Hematopoietic multipotent progenitor cell treated with erythropoietin and hydrocortisone succinate and interleukin-3 and kit ligand, for 15 days (in vitro differentiated cells): ENCODE measurements at regions not wholly inside any gene's neighbourhood (a gene's known extent, or its start where the extent isn't known, plus 50 kb on each side); places are given as distances from the start of the nearest gene placed in this dataset.
"Not testable (repeated sequence)": the region's sequence is repeated elsewhere in the genome, so short reads cannot be mapped to it uniquely, and the experiment has no call there.

Experiments used
- DNase-seq: peaks from one replicate; pipeline ENCODE4 v3.0.0-alpha.2; 2015; ENCODE audit warnings: low spot score

DNA sequence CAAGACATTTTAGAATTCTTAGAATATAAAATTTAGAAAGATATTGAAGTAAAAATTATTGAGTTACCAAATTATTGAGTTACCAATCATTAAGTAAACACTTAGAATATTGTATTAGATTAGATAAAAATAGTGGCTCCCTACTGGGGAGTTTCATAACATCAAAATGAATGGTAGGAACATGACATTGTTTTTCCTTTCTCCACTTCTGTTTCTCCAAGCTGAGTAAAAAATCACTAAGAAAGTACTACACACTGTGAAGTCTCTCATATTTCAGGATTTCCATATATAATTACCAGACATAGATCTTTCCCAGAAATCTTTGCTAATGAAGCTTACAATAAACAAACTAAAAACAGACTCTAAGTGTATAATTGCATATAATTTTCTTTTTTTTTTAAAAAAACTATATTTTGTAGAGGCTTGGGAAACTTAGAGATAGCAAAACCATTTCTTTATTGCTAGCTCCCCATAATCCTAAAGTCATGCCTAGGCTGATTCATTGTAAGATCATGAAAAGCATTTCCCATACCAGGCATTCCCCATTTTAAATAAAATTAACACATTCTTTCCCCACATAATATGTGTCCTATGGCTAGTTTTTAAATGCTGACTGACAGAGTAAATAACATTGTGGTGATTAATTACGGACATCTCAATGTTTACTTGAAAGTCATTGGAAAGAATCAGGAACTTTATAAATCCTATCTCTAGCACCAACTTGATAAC, 1408.7 kb upstream of the GOT2 start:
- no peak for DNase-seq

- no peak for DNase-seq
These were observed 1403.8 kb upstream of the GOT2 start for GRCh38 chr16:60137891-60138290.

DNA sequence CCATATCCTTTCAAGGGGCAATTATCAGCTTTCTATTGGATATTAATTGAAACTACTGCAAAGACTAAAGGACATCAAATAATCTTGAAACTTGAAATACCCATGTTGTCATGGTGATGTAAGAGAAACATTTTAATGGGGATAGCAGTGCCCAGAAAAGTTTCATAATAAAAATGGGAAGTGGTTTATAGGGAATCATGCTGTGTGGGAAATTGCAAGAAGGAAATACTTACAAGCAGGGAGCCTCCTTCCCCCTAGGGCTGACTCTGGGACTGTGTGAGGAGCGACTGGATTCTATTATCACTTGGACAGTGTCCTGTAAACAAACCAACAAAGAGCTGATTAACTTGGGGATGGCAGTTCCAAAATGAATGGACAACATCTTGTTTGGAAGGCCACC, 1393.1 kb upstream of the GOT2 start:
- no peak for DNase-seq

DNA sequence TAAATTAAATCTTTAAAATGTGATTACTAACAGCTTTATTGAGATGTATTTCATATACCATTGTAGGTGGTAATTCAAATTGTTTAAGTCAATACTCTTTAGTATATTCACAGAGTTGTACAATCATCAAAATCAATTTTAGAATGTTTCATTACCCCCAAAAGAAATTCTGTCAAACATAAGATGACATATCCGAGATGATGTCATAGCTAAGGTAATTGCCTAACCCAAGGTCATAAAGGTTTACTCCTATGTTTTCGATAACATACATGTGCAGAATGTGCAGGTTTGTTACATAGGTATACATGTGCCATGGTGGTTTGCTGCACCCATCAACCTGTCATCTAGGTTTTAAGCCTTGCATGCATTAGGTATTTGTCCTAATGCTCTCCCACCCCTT, 1392.0 kb upstream of the GOT2 start:
- DNase-seq, result not testable (repeated sequence)

- DNase-seq, result no peak
These were observed 1389.4 kb upstream of the GOT2 start for GRCh38 chr16:60123392-60124023.

DNA sequence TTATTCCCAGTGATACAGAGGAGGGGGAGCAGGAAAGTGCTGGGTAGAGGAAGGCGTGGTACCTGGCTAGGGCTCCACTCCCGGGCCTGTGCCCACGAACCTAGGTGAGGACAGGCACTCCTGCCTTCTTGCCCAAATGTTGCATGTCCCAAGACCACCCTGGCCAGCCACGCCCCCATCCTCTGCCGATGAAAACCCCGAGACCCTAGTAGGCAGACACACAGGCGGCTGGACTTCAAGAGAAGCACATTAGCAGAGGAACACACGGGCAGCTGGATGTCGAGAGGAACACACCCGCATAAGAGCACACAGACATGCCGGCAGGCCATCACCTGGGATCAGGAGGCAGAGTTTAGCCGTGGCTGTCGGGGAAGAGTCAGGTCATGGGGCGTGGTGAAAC, 1386.5 kb upstream of the GOT2 start:
- DNase-seq, result no peak

- no peak for DNase-seq
These were observed 1376.4 kb upstream of the GOT2 start for GRCh38 chr16:60110531-60110930.

GRCh38 chr16:60107871-60108270, 1373.8 kb upstream of the GOT2 start:
- DNase-seq, result no peak

DNA sequence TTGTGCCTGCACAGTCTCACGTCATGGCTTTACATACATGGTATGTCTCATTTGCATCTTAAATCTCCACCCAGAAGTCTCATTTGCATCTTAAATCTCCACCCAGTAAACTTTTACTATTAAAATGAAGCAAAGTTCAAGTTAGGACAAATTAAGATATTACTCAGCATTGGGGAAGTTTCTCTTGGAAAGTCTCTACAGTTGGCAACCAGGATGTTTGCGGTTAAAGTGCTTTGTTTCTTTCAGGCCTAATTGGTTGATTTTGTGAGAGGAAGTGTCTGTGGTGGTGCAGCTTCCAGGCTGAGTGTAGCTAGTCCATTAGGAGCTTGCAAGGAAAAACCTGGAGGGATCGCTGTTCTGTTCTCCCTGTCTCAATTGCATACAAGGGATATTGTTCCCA, 1373.3 kb upstream of the GOT2 start:
- no peak for DNase-seq

DNA sequence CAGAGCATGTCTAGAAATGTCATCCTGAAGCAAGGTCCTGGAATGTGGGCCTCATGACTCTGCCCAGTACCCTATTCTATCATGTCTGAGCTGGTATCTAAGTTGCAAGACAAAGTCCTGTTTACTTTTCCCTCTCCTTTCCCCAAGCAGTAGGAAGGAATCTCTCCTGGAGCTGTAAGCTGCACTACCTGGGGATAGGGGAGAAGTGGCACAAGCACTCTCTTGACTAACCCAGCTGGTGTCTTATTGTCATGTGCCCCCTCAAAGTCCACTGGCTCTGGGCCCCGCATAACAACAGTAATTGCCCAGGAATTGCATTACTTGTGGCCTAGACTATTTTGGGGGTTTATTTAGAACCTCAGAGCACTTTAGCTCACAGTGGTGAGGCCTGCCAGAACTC, 1366.3 kb upstream of the GOT2 start:
- DNase-seq, result no peak

DNA sequence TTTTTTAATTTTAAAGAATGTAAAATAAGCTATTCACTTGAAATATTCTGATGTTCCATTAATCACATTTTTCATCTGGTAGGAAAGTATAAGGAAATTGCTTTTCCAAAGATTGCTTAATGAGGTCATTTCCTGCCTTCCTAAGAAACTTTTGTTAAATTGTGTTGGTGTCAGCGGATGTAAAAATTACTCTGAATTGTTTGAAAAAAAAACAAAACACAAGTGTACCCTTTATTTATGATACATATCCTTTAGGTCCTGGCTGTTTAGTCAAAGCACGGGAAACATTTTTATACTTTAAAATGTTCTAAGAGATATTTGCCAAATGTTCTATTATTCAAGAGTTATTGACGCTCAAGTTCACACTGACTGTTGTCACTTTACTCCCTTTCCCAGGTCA, 1357.4 kb upstream of the GOT2 start:
- no peak for DNase-seq

DNA sequence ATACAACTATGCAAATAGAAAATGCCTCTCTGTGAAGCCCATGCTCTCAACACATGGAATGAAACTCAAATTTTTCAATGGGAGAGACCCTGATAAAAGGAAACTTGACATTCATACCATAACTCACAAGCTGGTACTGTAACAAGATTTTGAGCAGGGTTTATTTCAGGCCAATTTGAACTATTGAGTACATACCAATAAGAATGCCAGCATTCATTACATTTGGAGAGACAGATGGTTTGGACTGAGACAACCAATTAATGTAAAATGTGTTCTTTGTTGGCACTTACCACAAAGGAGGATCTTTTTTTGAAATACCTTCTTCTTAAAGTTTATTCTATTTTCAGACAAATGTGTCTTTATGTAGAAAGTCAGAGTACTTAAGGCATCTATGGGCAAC, 1357.0 kb upstream of the GOT2 start:
- no peak for DNase-seq

- no peak for DNase-seq
These were observed 1353.4 kb upstream of the GOT2 start for GRCh38 chr16:60087530-60087929.

- not testable (repeated sequence) for DNase-seq
These were observed 1344.7 kb upstream of the GOT2 start for GRCh38 chr16:60078819-60079218.

DNA sequence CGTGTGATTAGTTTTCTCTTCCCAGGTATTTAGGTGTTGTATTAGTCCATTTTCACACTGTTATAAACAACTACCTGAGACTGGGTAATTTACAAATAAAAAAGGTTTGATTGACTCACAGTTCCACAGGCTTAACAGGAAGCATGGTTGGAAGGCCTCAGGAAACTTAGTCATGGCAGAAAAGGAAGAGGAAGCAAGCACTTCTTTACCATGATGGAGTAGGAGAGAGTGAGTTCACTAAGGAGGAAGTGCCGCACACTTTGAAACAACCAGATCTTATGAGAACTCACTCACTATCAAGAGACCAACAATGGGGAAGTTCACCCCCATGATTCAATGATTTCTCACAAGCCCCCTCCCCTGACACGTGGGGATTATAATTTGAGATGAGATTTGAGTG, 1343.7 kb upstream of the GOT2 start:
- no peak for DNase-seq

- DNase-seq, result no peak
These were observed 1340.3 kb upstream of the GOT2 start for GRCh38 chr16:60074378-60074777.

DNA sequence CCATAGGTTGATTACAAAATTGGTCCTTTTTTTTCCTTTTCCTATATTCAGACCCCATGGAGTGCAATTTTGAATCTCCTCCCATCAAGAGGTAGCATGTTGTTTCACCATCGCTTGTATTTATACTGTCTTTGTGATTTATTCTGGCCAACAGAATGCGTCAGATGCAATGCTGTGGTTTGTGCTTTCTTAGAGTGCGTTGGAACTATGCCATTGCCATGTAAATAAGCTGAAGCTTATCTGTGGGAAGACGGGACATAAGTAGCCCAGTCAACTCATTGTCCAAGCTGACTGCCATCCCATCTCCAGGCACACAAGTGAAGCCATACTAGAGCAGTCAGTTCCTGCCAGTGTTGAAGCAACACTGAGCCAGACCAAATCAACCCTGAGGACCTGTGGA, 1339.3 kb upstream of the GOT2 start:
- no peak for DNase-seq

- DNase-seq, result no peak
These were observed 1329.9 kb upstream of the GOT2 start for GRCh38 chr16:60064026-60064425.

DNA sequence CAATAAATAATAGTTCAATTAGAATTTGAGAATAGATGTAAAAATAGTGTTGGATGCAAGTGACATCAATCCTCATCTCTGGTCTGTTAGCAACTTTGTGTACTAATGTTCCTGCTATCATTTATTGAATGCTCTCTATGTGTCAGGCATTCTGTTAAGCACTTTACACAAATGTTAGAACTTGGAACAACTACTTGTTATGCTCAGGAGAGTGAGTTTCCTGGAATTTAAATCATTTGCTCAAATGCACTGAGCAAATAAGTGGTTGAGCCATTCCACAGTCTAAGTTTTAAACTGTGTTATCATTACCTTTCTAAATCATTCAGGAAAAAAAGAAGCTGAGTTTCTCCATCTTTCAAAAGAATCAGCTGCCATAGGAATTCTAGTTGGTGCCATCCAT, 1327.3 kb upstream of the GOT2 start:
- DNase-seq, result no peak

- DNase-seq, result no peak
These were observed 1326.6 kb upstream of the GOT2 start for GRCh38 chr16:60060731-60061130.

- no peak for DNase-seq
These were observed 1325.0 kb upstream of the GOT2 start for GRCh38 chr16:60059141-60059540.

- DNase-seq, result no peak
These were observed 1307.6 kb upstream of the GOT2 start for GRCh38 chr16:60041671-60042070.

GRCh38 chr16:60031740-60032139, 1297.6 kb upstream of the GOT2 start:
- DNase-seq, result no peak

DNA sequence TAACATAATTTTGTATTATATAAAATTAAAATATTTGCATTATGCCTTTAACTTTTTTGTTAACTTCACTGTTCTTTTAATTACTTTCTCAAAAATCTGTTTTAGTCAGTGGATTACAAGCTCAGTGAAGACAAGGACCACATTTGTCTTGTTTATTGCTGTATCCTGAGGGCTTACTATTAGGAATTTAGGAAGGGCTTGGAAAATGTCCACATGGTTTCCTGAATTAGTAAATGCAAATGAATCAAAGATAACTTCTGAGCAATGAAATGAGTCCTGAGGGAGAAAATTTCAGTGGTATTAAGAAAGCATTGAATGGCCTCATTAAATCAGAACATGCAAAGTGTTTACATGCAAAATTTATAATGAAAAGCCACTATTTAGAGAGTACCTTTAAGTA, 1293.2 kb upstream of the GOT2 start:
- no peak for DNase-seq
